Upper lobe of left lung (tissue), 6 donors: ENCODE measurements at regions not wholly inside any gene's neighbourhood (a gene's known extent, or its start where the extent isn't known, plus 50 kb on each side); places are given as distances from the start of the nearest gene placed in this dataset.

ENCODE experiments used
- ATAC-seq, 2 donors: fragments of 200-7000 bp; cut with Tn5 transposase; one replicate each; pipeline ENCODE4 v1.9.1; 2022; ENCODE audit warnings: mild to moderate bottlenecking in 2 of 2, moderate library complexity in 2 of 2; ENCODE audit not compliant: low FRiP score in 2 of 2
- DNase-seq, 2 donors: peaks; one replicate each; pipeline ENCODE4 v3.0.0-alpha.2; 2019 to 2020
- H3K27ac ChIP-seq, 4 donors: fragments of 200-600 bp; sonication (generic); one replicate each; pipeline ENCODE4 v1.5.1; 2016 to 2019
- H3K27me3 ChIP-seq, 4 donors: fragments of 200-600 bp; sonication (generic); one replicate each; pipeline ENCODE4 v1.5.1; 2017 to 2019
- H3K36me3 ChIP-seq, 4 donors: fragments of 200-600 bp; sonication (generic); one replicate each; pipeline ENCODE4 v1.5.1; 2016 to 2019
- H3K4me1 ChIP-seq, 4 donors: fragments of 200-600 bp; sonication (generic); one replicate each; pipeline ENCODE4 v1.5.1; 2018 to 2019
- H3K4me3 ChIP-seq, 4 donors: fragments of 200-600 bp; sonication (generic); one replicate each; pipeline ENCODE4 v1.5.1; 2017 to 2019; ENCODE audit warnings: mild to moderate bottlenecking in 2 of 4, moderate library complexity in 1 of 4
- H3K9me3 ChIP-seq, 4 donors: fragments of 200-600 bp; sonication (generic); one replicate each; pipeline ENCODE4 v1.5.1; 2018 to 2019
- CTCF ChIP-seq, 6 experiments: fragments of 450-650 bp in 4 of 6; fragments of 200-600 bp in 2 of 6; sonication (generic) in 2 of 6; IDR thresholded peaks; one replicate each; pipeline ENCODE4 v1.5.1; 2016 to 2019; ENCODE audit warnings: antibody characterized with exemption in 6 of 6
- EP300 ChIP-seq, 4 donors: sonication (generic); formaldehyde crosslinking; IDR thresholded peaks; one replicate each; pipeline ENCODE4 v1.5.1; 2017; ENCODE audit warnings: antibody characterized with exemption in 4 of 4, control low read depth in 2 of 4
- POLR2A ChIP-seq, 4 donors: fragments of 450-650 bp; IDR thresholded peaks; one replicate each; pipeline ENCODE4 v1.5.1; 2016 to 2017; ENCODE audit warnings: antibody characterized with exemption in 4 of 4, mild to moderate bottlenecking in 2 of 4
- POLR2AphosphoS5 ChIP-seq, 2 donors: sonication (generic); formaldehyde crosslinking; IDR thresholded peaks; one replicate each; pipeline ENCODE4 v1.5.1; 2017; ENCODE audit warnings: antibody characterized with exemption in 2 of 2
- WGBS, 2 donors: methylation state at CpG; one replicate each; pipeline ENCODE4 v1.1.5; 2017 to 2018; 5-methylcytosine and 5-hydroxymethylcytosine counted together
- donor health status: DM: no; HTN: no; CAD: no; lungs with moderate emphysema.
- donor health status: DM: no; HTN: yes; CAD: no; lungs with severe emphysema.

GRCh38 chr2:128380961-128381938 is 62.6 kb upstream of the HS6ST1 start:
- Histone ChIP-seq H3K9me3 (no peaks in the 10 kb centered on the region), H3K4me1 (peaks cover 45 to 50% (median 48%) of the 10 kb centered on the region in 4 donors), H3K4me3 (no peak overlapping the region), H3K36me3 (no peaks in the 10 kb centered on the region), H3K27me3 (no peaks in the 10 kb centered on the region), H3K27ac (peak overlapping the region; percentile 28 to 82 (median 78))
- DNase-seq (peak; percentile 22 to 69), ATAC-seq (peak in 1 of 2 donors; percentile 2)
- 55 to 71% methylated on average over 11 to 18 of the region's 18 CpGs for WGBS, 2 donors
- TF ChIP-seq POLR2A (IDR thresholded peaks at IDR 0.05), result no peak
- no peak for TF ChIP-seq CTCF (IDR thresholded peaks at IDR 0.05)
- no peak for TF ChIP-seq POLR2AphosphoS5 (IDR thresholded peaks at IDR 0.05)
- no peak for TF ChIP-seq EP300 (IDR thresholded peaks at IDR 0.05)

- ATAC-seq, result no peak
- no peaks in the 10 kb centered on the region for H3K27me3 ChIP-seq
These were observed 65.8 kb upstream of the HS6ST1 start for GRCh38 chr2:128384446-128384845.

GRCh38 chr2:128384956-128385355 is 66.3 kb upstream of the HS6ST1 start:
- DNase-seq, result peak in 1 of 2 donors; percentile 12

More at GRCh38 chr2:128384446-128384845, 65.8 kb upstream of the HS6ST1 start:
- Histone ChIP-seq H3K27ac (no peak overlapping the region), H3K9me3 (no peaks in the 10 kb centered on the region), H3K4me1 (peaks cover 21 to 28% (median 26%) of the 10 kb centered on the region in 4 donors), H3K4me3 (no peak overlapping the region), H3K36me3 (no peaks in the 10 kb centered on the region)
- WGBS, 2 donors, result 87 to 93% methylated on average over 8 to 10 of the region's 10 CpGs
- TF ChIP-seq CTCF (IDR thresholded peaks at IDR 0.05) (no peak), POLR2AphosphoS5 (IDR thresholded peaks at IDR 0.05) (no peak), EP300 (IDR thresholded peaks at IDR 0.05) (no peak), POLR2A (IDR thresholded peaks at IDR 0.05) (no peak)
- DNase-seq, result peak in 1 of 2 donors; percentile 12

GRCh38 chr2:128385365-128385764 is 66.7 kb upstream of the HS6ST1 start:
- Histone ChIP-seq H3K27me3 (no peaks in the 10 kb centered on the region), H3K36me3 (no peaks in the 10 kb centered on the region), H3K27ac (no peak overlapping the region), H3K4me1 (peaks cover 15 to 19% (median 17%) of the 10 kb centered on the region in 4 donors), H3K9me3 (no peaks in the 10 kb centered on the region), H3K4me3 (no peak overlapping the region)
- no peak for TF ChIP-seq EP300 (IDR thresholded peaks at IDR 0.05)
- WGBS, 2 donors, result 96 to 98% methylated on average over 6 to 7 of the region's 7 CpGs
- DNase-seq (peak in 1 of 2 donors; percentile 10), ATAC-seq (no peak)

More at GRCh38 chr2:128384956-128385355, 66.3 kb upstream of the HS6ST1 start:
- Histone ChIP-seq H3K27ac (no peak overlapping the region), H3K27me3 (no peaks in the 10 kb centered on the region), H3K36me3 (no peaks in the 10 kb centered on the region), H3K4me3 (no peak overlapping the region), H3K9me3 (no peaks in the 10 kb centered on the region), H3K4me1 (peaks cover 19 to 23% (median 21%) of the 10 kb centered on the region in 4 donors)
- 92 to 95% methylated on average over 4 to 10 of the region's 10 CpGs for WGBS, 2 donors
- TF ChIP-seq POLR2AphosphoS5 (IDR thresholded peaks at IDR 0.05) (no peak), EP300 (IDR thresholded peaks at IDR 0.05) (no peak), POLR2A (IDR thresholded peaks at IDR 0.05) (no peak), CTCF (IDR thresholded peaks at IDR 0.05) (no peak)
- no peak for ATAC-seq

GRCh38 chr2:128386066-128386465 is 67.4 kb upstream of the HS6ST1 start:
- H3K9me3 ChIP-seq, result no peaks in the 10 kb centered on the region
- ATAC-seq (no peak), DNase-seq (peak in 1 of 2 donors; percentile 12)
- no peak overlapping the region for H3K27ac ChIP-seq
- no peaks in the 10 kb centered on the region for H3K27me3 ChIP-seq
- TF ChIP-seq POLR2A (IDR thresholded peaks at IDR 0.05) (no peak), POLR2AphosphoS5 (IDR thresholded peaks at IDR 0.05) (no peak), EP300 (IDR thresholded peaks at IDR 0.05) (no peak), CTCF (IDR thresholded peaks at IDR 0.05) (no peak)
- 90 to 92% methylated on average over 8 to 14 of the region's 14 CpGs for WGBS, 2 donors
- H3K36me3 ChIP-seq, result no peaks in the 10 kb centered on the region
- H3K4me3 ChIP-seq, result no peak overlapping the region
- peaks cover 8 to 12% (median 11%) of the 10 kb centered on the region in 4 donors for H3K4me1 ChIP-seq
